HEK293 (cell line): ENCODE measurements at regions not wholly inside any gene's neighbourhood (a gene's known extent, or its start where the extent isn't known, plus 50 kb on each side); places are given as distances from the start of the nearest gene placed in this dataset.

Experiments
- CTCF ChIA-PET: fragments of 350-600 bp; formaldehyde crosslinking; extraction: SDS; loops from one replicate; lab custom pipeline; 2021; ENCODE audit warnings: antibody characterized with exemption; lab: Yijun Ruan, JAX
- POLR2A ChIA-PET: fragments of 300-600 bp; formaldehyde crosslinking; extraction: SDS; loops from one replicate; lab custom pipeline; 2020; ENCODE audit warnings: antibody characterized with exemption, inconsistent platforms; lab: Yijun Ruan, JAX
- H3K27ac ChIP-seq: fragments of 200-500 bp; sonication (Bioruptor generic); 2 replicates; pipeline ENCODE4 v1.5.1; 2014; ENCODE audit warnings: low read depth, low read length, control low read depth, inconsistent platforms; ENCODE audit errors: extremely low read depth
- H3K36me3 ChIP-seq, 2 experiments: fragments of 200-500 bp in 1 of 2; sonication (Bioruptor generic) in 1 of 2; 1 replicate in 1 of 2; 2 replicates in 1 of 2; pipeline ENCODE4 v1.5.1; 2014 to 2017; ENCODE audit warnings: inconsistent platforms in 2 of 2, low read length in 2 of 2; ENCODE audit not compliant: control insufficient read depth in 2 of 2, insufficient read depth in 1 of 2
- H3K4me1 ChIP-seq: fragments of 200-500 bp; sonication (Bioruptor generic); 2 replicates; pipeline ENCODE4 v1.5.1; 2014; ENCODE audit warnings: mild to moderate bottlenecking, low read length, inconsistent platforms; ENCODE audit not compliant: control insufficient read depth, insufficient read depth
- H3K4me3 ChIP-seq: 2 replicates; pipeline ENCODE4 v1.5.1; 2011; ENCODE audit warnings: low read depth, mild to moderate bottlenecking, control low read depth, low read length, moderate library complexity
- H3K9me3 ChIP-seq: fragments of 200-500 bp; sonication (Bioruptor generic); 2 replicates; pipeline ENCODE4 v1.5.1; 2014; ENCODE audit warnings: low read depth, low read length, inconsistent platforms; ENCODE audit not compliant: control insufficient read depth, insufficient read depth
- KLF16 ChIP-seq: fragments of 450-650 bp; formaldehyde crosslinking; IDR thresholded peaks from 2 replicates; pipeline ENCODE4 v1.5.1; 2017; ENCODE audit warnings: missing biosample characterization, missing genetic modification characterization
- OSR2 ChIP-seq: fragments of 450-650 bp; formaldehyde crosslinking; IDR thresholded peaks from 2 replicates; pipeline ENCODE4 v1.5.1; 2016; ENCODE audit warnings: missing biosample characterization, missing genetic modification characterization
- SP2 ChIP-seq: fragments of 450-650 bp; formaldehyde crosslinking; IDR thresholded peaks from 2 replicates; pipeline ENCODE4 v1.5.1; 2016; ENCODE audit warnings: missing biosample characterization, missing genetic modification characterization
- ZBTB8A ChIP-seq: fragments of 450-650 bp; formaldehyde crosslinking; IDR thresholded peaks from 2 replicates; pipeline ENCODE4 v1.5.1; 2016; ENCODE audit warnings: missing biosample characterization, missing genetic modification characterization
- ZNF133 ChIP-seq: fragments of 450-650 bp; formaldehyde crosslinking; IDR thresholded peaks from 2 replicates; pipeline ENCODE4 v1.5.1; 2016; ENCODE audit warnings: missing biosample characterization, missing genetic modification characterization
- ZNF148 ChIP-seq: fragments of 450-650 bp; formaldehyde crosslinking; IDR thresholded peaks from 2 replicates; pipeline ENCODE4 v1.5.0; 2017; ENCODE audit warnings: missing biosample characterization, missing genetic modification characterization, borderline replicate concordance
- ZNF202 ChIP-seq: fragments of 450-650 bp; formaldehyde crosslinking; IDR thresholded peaks from 2 replicates; pipeline ENCODE4 v1.5.1; 2016; ENCODE audit warnings: missing biosample characterization, missing genetic modification characterization, borderline replicate concordance
- ZNF221 ChIP-seq: fragments of 450-650 bp; formaldehyde crosslinking; IDR thresholded peaks from 2 replicates; pipeline ENCODE4 v1.5.1; 2017; ENCODE audit warnings: missing biosample characterization, missing genetic modification characterization, borderline replicate concordance
- ZNF391 ChIP-seq: fragments of 450-650 bp; formaldehyde crosslinking; IDR thresholded peaks from 2 replicates; pipeline ENCODE4 v1.5.1; 2016; ENCODE audit warnings: low read depth, missing biosample characterization, missing genetic modification characterization, borderline replicate concordance
- ZNF394 ChIP-seq: fragments of 450-650 bp; formaldehyde crosslinking; IDR thresholded peaks from 2 replicates; pipeline ENCODE4 v1.5.1; 2016; ENCODE audit warnings: missing biosample characterization, missing genetic modification characterization, mild to moderate bottlenecking, moderate library complexity, borderline replicate concordance
- ZNF426 ChIP-seq: fragments of 450-650 bp; formaldehyde crosslinking; IDR thresholded peaks from 2 replicates; pipeline ENCODE4 v1.5.1; 2017; ENCODE audit warnings: missing biosample characterization, missing genetic modification characterization, mild to moderate bottlenecking, inconsistent platforms, moderate library complexity
- ZNF501 ChIP-seq: fragments of 450-650 bp; formaldehyde crosslinking; IDR thresholded peaks from 2 replicates; pipeline ENCODE4 v1.5.1; 2016; ENCODE audit warnings: missing biosample characterization, missing genetic modification characterization
- ZNF513 ChIP-seq: fragments of 450-650 bp; IDR thresholded peaks from 2 replicates; pipeline ENCODE4 v1.5.1; 2018; ENCODE audit warnings: missing biosample characterization, missing genetic modification characterization
- ZNF514 ChIP-seq: fragments of 450-650 bp; formaldehyde crosslinking; IDR thresholded peaks from 2 replicates; pipeline ENCODE4 v1.5.1; 2016; ENCODE audit warnings: missing biosample characterization, missing genetic modification characterization
- ZNF530 ChIP-seq: fragments of 450-650 bp; formaldehyde crosslinking; IDR thresholded peaks from 2 replicates; pipeline ENCODE4 v1.5.1; 2016; ENCODE audit warnings: low read depth, missing biosample characterization, missing genetic modification characterization
- ZNF571 ChIP-seq: fragments of 450-650 bp; formaldehyde crosslinking; IDR thresholded peaks from 2 replicates; pipeline ENCODE4 v1.5.0; 2017; ENCODE audit warnings: missing biosample characterization, missing genetic modification characterization
- ZNF610 ChIP-seq: fragments of 450-650 bp; formaldehyde crosslinking; IDR thresholded peaks from 2 replicates; pipeline ENCODE4 v1.5.1; 2016; ENCODE audit warnings: missing biosample characterization, missing genetic modification characterization, borderline replicate concordance
- ZNF654 ChIP-seq: fragments of 450-650 bp; formaldehyde crosslinking; IDR thresholded peaks from 2 replicates; pipeline ENCODE4 v1.5.1; 2016; ENCODE audit warnings: low read depth, missing biosample characterization, missing genetic modification characterization
- ZSCAN18 ChIP-seq: fragments of 450-650 bp; formaldehyde crosslinking; IDR thresholded peaks from 2 replicates; pipeline ENCODE4 v1.5.1; 2016; ENCODE audit warnings: missing biosample characterization, missing genetic modification characterization
- TF ChIP-seq, protein P1 (sequence below): fragments of 450-650 bp; formaldehyde crosslinking; IDR thresholded peaks from 2 replicates; pipeline ENCODE4 v1.5.1; 2016; ENCODE audit warnings: missing biosample characterization, missing genetic modification characterization, low read depth

- TF ChIP-seq ZNF514 (tag by site-specific recombination): no peak
- TF ChIP-seq, protein P1, sequence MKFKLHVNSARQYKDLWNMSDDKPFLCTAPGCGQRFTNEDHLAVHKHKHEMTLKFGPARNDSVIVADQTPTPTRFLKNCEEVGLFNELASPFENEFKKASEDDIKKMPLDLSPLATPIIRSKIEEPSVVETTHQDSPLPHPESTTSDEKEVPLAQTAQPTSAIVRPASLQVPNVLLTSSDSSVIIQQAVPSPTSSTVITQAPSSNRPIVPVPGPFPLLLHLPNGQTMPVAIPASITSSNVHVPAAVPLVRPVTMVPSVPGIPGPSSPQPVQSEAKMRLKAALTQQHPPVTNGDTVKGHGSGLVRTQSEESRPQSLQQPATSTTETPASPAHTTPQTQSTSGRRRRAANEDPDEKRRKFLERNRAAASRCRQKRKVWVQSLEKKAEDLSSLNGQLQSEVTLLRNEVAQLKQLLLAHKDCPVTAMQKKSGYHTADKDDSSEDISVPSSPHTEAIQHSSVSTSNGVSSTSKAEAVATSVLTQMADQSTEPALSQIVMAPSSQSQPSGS (tag by site-specific recombination): no peak
- TF ChIP-seq ZNF202 (tag by site-specific recombination): no peak
- TF ChIP-seq ZNF501 (tag by site-specific recombination): no peak
- TF ChIP-seq ZNF513: no peak
- TF ChIP-seq ZSCAN18 (tag by site-specific recombination): no peak
- no peak for TF ChIP-seq ZNF394 (tag by site-specific recombination)
- TF ChIP-seq ZNF571 (tag by site-specific recombination): no peak
- TF ChIP-seq ZNF654 (tag by site-specific recombination): no peak
- no peak for TF ChIP-seq ZNF148 (tag by site-specific recombination)
- no peak for TF ChIP-seq ZNF530
- TF ChIP-seq, all 188 proteins: peak for 0
These were observed 139.1 kb upstream of the ARG1 start (continued) for GRCh38 chr6:131433927-131434326.

- CTCF ChIA-PET: interaction anchor here (1.2 kb wide), 1 partner anchor 98 kb away, joined by 3 read pairs; no protein-coding TSS in a partner anchor
- H3K4me3 ChIP-seq: no peak overlapping the region
- no peaks in the 10 kb centered on the region for H3K4me1 ChIP-seq
- H3K9me3 ChIP-seq: no peaks in the 10 kb centered on the region
- H3K36me3 ChIP-seq: no peaks in the 10 kb centered on the region
- POLR2A ChIA-PET: no interaction called here
- no peak overlapping the region for H3K27ac ChIP-seq
- TF ChIP-seq ZNF610 (tag by site-specific recombination): no peak
- no peak for TF ChIP-seq SP2 (tag by site-specific recombination)
- TF ChIP-seq KLF16 (tag by site-specific recombination): no peak
- TF ChIP-seq ZNF133: no peak
- no peak for TF ChIP-seq ZBTB8A (tag by site-specific recombination)
- no peak for TF ChIP-seq ZNF654 (tag by site-specific recombination)
- no peak for TF ChIP-seq ZNF426 (tag by site-specific recombination)
- TF ChIP-seq OSR2 (tag by site-specific recombination): no peak
- no peak for TF ChIP-seq ZNF221 (tag by site-specific recombination)
- no peak for TF ChIP-seq ZNF391 (tag by site-specific recombination)
These were observed 136.7 kb upstream of the ARG1 start for GRCh38 chr6:131436358-131436757.
